GM21528 (cell line): ENCODE measurements at regions not wholly inside any gene's neighbourhood (a gene's known extent, or its start where the extent isn't known, plus 50 kb on each side); places are given as distances from the start of the nearest gene placed in this dataset.

Source experiments
- ATAC-seq: cut with Tn5 transposase; IDR thresholded peaks from one replicate; pipeline ENCODE4 v1.9.1; 2021; ENCODE audit warnings: mild to moderate bottlenecking, moderate library complexity; ENCODE audit not compliant: unreplicated experiment, low FRiP score

- ATAC-seq: no peak
Observed at GRCh38 chr3:87175732-87176131, 51.4 kb upstream of the CHMP2B start.

GRCh38 chr3:87173776-87174175, 53.3 kb upstream of the CHMP2B start:
- ATAC-seq: no peak

- ATAC-seq: no peak
Observed at GRCh38 chr3:87173071-87173470, 54.0 kb upstream of the CHMP2B start.

GRCh38 chr3:87167628-87168456, 59.3 kb upstream of the CHMP2B start:
- ATAC-seq: peak; percentile 83

- no peak for ATAC-seq
Observed at GRCh38 chr3:87164245-87164644, 62.9 kb upstream of the CHMP2B start.

GRCh38 chr3:87161851-87162250, 65.3 kb upstream of the CHMP2B start:
- ATAC-seq: no peak

GRCh38 chr3:87161417-87161816, 65.7 kb upstream of the CHMP2B start:
- ATAC-seq: no peak

- no peak for ATAC-seq
Observed at GRCh38 chr3:87161013-87161412, 66.1 kb upstream of the CHMP2B start.

- no peak for ATAC-seq
Observed at GRCh38 chr3:87158823-87159222, 68.3 kb upstream of the CHMP2B start.

- ATAC-seq: no peak
Observed at GRCh38 chr3:87148020-87148419, 79.1 kb upstream of the CHMP2B start.

- no peak for ATAC-seq
Observed at GRCh38 chr3:87147562-87147961, 79.5 kb upstream of the CHMP2B start.

- no peak for ATAC-seq
Observed at GRCh38 chr3:87145553-87145952, 81.6 kb upstream of the CHMP2B start.

GRCh38 chr3:87136066-87136596, 91.0 kb upstream of the CHMP2B start:
- no peak for ATAC-seq

- no peak for ATAC-seq
Observed at GRCh38 chr3:87135412-87135811, 91.7 kb upstream of the CHMP2B start.

GRCh38 chr3:87132801-87133200, 94.3 kb upstream of the CHMP2B start:
- ATAC-seq: no peak

- no peak for ATAC-seq
Observed at GRCh38 chr3:87128006-87128405, 99.1 kb upstream of the CHMP2B start.

GRCh38 chr3:87127281-87127680, 99.8 kb upstream of the CHMP2B start:
- no peak for ATAC-seq

- ATAC-seq: no peak
Observed at GRCh38 chr3:87126321-87126720, 100.8 kb upstream of the CHMP2B start.

- ATAC-seq: no peak
Observed at GRCh38 chr3:87125116-87125515, 102.0 kb upstream of the CHMP2B start.

- ATAC-seq: no peak
Observed at GRCh38 chr3:87122766-87123165, 104.3 kb upstream of the CHMP2B start.

GRCh38 chr3:87121856-87122255, 105.3 kb upstream of the CHMP2B start:
- ATAC-seq: no peak

- ATAC-seq: no peak
Observed at GRCh38 chr3:87120881-87121280, 106.2 kb upstream of the CHMP2B start.
